Vagina (tissue), 2 donors: ENCODE measurements at regions not wholly inside any gene's neighbourhood (a gene's known extent, or its start where the extent isn't known, plus 50 kb on each side); places are given as distances from the start of the nearest gene placed in this dataset.

Experiments
- POLR2A ChIP-seq, 2 donors: fragments of 450-650 bp; IDR thresholded peaks; one replicate each; pipeline ENCODE4 v1.6.1; 2017; ENCODE audit warnings: antibody characterized with exemption in 2 of 2, mild to moderate bottlenecking in 2 of 2, moderate library complexity in 2 of 2
- POLR2AphosphoS5 ChIP-seq, 2 donors: sonication (generic); formaldehyde crosslinking; IDR thresholded peaks; one replicate each; pipeline ENCODE4 v1.9.0; 2017; ENCODE audit warnings: antibody characterized with exemption in 2 of 2, mild to moderate bottlenecking in 2 of 2, low read depth in 1 of 2; ENCODE audit not compliant: insufficient read depth in 1 of 2
- TF ChIP-seq, protein P1 (sequence below), 3 experiments: fragments of 450-650 bp in 2 of 3; fragments of 200-600 bp in 1 of 3; sonication (generic) in 1 of 3; IDR thresholded peaks; one replicate each; pipeline ENCODE4 v1.5.1; 2017 to 2019; ENCODE audit warnings: antibody characterized with exemption in 3 of 3, mild to moderate bottlenecking in 2 of 3, moderate library complexity in 2 of 3

DNA sequence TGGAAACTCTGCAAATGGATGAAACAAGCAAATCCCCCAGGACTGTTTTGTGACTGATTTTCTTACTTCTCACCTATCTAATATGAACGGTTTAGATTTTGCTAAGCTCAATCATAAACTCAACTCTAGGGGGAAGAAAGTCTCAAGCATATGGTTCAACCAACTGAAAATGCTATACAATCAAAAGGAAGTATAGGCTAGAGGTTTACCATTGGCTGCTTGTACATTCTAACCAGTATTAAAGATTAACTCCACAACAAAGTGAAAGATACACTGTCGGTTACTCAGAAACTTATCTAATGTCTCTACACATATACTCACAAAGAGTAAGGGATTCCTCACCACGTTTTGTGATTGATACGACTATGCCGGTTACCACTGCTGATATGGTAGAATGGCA lies 281.8 kb upstream of the SOX5 start:
- TF ChIP-seq POLR2A (IDR thresholded peaks at IDR 0.05) = no peak
- TF ChIP-seq, protein P1, sequence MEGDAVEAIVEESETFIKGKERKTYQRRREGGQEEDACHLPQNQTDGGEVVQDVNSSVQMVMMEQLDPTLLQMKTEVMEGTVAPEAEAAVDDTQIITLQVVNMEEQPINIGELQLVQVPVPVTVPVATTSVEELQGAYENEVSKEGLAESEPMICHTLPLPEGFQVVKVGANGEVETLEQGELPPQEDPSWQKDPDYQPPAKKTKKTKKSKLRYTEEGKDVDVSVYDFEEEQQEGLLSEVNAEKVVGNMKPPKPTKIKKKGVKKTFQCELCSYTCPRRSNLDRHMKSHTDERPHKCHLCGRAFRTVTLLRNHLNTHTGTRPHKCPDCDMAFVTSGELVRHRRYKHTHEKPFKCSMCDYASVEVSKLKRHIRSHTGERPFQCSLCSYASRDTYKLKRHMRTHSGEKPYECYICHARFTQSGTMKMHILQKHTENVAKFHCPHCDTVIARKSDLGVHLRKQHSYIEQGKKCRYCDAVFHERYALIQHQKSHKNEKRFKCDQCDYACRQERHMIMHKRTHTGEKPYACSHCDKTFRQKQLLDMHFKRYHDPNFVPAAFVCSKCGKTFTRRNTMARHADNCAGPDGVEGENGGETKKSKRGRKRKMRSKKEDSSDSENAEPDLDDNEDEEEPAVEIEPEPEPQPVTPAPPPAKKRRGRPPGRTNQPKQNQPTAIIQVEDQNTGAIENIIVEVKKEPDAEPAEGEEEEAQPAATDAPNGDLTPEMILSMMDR (IDR thresholded peaks at IDR 0.05) = no peak
- no peak for TF ChIP-seq POLR2AphosphoS5 (IDR thresholded peaks at IDR 0.05; ENCODE audit: insufficient read depth in 1 of 2, low read depth in 1 of 2)
